CD4-positive, alpha-beta T cell treated with Interleukin-15 for 4 hours (primary cell): ENCODE measurements at regions not wholly inside any gene's neighbourhood (a gene's known extent, or its start where the extent isn't known, plus 50 kb on each side); places are given as distances from the start of the nearest gene placed in this dataset.
A peak's percentile ranks its signal among the peaks of the same experiment; 100 is the strongest.

Source experiments
- DNase-seq: peaks from one replicate; pipeline ENCODE4 v3.0.0-alpha.2; 2020; ENCODE audit warnings: low spot score

- DNase-seq: no peak
Observed at GRCh38 chr10:10209167-10209566, 808.5 kb upstream of the CELF2 start.

DNA sequence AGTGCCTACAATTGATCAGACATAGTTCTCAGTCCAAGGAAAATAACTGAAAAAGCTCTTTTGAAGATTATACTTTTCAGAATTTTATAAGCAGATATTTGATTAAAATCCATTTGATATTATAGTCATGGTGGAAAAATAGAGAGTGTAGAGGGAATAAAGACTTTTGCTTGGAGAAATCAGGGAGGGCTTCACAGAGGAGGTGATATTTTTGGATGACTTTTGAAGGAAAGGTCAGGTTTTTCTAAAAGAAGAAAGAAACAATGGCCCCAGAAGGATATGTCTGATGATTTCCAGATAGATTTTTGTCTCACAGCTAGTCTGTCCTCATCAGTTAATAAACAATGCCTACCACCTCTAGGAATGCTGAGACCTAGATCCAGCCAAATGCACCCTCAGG, 806.3 kb upstream of the CELF2 start:
- DNase-seq: no peak

DNA sequence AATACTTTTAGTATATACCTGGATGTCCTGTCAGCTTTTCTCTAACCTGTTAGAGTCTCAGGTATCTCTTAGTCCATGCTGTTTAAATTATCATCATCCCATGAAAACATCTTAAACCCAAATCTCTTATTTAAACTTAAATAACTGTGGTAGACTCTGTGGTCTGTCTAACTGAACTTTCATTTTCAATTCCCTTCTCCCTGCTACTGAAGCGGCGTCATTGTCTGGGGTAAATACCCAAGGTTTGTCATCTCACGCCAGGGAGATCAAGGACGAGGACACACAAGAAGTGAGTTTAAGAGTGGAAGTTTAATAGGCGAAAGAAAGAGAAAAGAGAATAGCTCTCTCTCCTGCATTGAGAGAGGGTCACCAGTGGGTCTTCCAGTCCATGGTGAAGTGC, 804.4 kb upstream of the CELF2 start:
- peak; percentile 1 for DNase-seq

GRCh38 chr10:10222304-10222841, 795.3 kb upstream of the CELF2 start:
- no peak for DNase-seq

GRCh38 chr10:10223131-10223530, 794.5 kb upstream of the CELF2 start:
- DNase-seq: no peak

DNA sequence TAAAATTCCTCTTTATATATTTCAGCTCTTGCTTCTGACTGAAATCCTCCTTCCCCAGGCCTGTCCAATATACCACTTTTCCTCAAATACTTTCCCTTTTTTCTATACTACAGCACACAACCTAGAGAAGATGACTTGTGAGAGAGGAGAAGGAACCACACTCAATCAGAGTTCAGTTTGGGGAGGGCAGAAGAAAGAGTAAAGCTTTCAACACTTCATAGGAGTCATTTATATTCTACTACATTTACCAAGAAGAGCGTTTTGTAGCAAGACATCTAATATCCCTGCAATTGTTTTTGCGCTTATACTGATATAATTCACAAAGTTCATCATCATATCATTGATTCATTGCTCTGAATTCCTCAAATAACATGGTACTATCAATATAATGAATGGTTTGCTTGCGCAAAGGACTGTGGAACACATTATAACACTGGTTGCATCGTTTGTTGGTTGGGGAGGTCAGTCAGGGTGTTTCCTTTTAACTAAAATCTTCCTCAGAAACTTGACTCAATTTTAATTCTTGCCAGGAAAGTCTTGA, 792.5 kb upstream of the CELF2 start:
- no peak for DNase-seq

GRCh38 chr10:10233229-10233628, 784.4 kb upstream of the CELF2 start:
- no peak for DNase-seq

DNA sequence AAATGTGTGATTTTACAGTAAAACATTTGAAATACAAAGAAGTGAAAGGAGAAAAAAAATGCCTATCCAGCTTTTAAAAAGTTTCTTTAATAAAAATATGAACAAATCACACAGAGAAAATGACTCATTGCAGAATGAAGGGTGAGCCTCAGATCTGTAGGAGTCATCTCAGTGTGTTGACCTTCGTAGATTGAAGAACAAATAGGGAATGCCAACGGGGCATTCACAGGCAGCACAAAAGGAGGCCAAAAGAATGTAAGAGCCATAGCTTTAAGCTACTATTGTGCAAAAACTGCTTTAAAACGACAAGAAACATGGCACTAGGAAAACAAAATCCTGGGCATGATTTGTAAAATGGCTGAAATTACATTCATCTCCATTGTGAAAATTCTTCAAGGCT, 782.7 kb upstream of the CELF2 start:
- DNase-seq: no peak

DNA sequence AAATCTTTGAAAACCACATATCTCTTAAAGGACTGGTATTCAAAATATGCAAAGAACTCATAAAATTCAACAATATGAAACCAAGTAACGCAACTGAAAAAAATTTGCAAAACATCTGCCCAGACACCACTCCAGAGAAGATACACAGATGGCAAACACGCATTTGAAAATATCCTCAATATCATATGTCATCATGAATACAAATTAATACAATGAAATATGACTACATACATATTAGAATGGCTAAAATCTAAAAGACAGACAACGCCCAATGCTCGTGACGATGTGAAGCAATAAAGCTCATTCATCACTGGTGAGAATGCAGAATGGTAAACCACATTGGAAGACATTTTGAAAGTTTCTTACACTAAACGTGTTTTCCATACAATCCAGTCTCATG, 770.1 kb upstream of the CELF2 start:
- no peak for DNase-seq

- DNase-seq: no peak
Observed at GRCh38 chr10:10256860-10257259, 760.8 kb upstream of the CELF2 start.

- DNase-seq: no peak
Observed at GRCh38 chr10:10259013-10259412, 758.7 kb upstream of the CELF2 start.

DNA sequence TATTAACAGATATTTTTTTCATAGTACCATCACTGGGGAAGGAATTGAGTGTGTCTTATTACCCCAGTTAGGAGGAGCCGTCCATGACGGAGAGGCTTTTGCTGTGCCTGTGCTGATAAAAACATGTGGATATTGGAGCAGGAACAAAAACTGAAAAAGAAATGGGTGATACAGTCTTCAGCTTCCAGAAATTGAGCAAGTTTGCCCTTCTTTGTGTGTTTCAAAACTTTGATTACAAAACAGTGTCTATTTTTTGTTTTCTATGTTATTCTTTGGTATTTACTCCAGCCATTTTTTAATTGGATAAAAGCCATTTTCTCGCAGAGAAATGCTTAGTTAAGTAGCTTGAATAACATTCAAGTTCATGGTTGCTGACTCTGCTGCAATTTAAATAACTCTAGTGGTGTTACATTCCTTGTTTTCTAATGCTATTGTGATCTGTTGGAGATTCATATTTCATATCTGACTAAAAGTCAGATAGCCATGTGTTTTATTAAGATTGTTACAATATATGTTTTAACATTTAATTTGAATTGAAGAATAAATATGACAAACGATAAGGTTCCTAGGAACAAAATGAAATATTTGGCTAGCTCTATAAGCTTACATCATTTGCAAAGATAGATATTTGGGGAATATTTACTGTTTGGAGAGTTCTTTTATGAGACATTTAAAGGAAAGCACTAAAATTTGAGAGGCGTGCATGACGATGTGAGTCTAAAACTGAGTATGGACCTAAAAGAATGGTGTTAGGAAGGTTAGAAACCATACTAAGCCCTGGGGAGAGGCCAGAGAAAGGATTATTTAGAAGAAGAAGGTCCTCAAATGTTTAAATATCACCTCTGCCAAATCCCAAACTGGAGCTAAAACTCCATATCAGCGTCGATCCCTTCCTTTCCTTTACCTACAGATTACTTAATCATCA, 747.3 kb upstream of the CELF2 start:
- no peak for DNase-seq

DNA sequence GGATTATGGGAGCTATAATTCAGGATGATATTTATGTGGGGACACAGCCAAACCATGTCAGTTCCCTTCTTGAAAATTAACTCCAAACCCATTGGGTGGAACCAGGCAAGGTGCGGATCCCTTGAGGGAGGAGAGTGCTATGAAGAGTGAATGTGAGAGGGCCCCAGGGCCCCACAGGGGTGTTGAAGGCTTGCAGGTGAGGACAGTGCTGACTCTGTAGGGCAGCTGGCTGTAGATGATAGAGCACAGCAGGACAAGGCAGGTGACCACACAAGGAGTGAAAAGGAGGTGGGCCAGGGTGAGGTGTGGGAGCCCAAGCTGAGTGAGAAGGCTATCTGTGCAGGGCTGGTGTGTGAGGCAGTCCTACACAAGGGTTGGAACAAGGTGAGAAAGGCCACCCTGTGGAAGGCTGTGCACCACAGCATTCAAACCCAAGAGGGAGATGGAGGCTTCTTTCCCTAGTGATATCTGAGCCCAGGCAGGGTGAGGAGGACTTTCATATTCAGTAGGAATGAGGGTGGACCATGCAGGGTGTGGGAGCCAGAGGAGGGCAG, 746.0 kb upstream of the CELF2 start:
- no peak for DNase-seq

GRCh38 chr10:10273661-10274060, 744.0 kb upstream of the CELF2 start:
- DNase-seq: no peak

GRCh38 chr10:10279906-10280305, 737.8 kb upstream of the CELF2 start:
- DNase-seq: no peak

DNA sequence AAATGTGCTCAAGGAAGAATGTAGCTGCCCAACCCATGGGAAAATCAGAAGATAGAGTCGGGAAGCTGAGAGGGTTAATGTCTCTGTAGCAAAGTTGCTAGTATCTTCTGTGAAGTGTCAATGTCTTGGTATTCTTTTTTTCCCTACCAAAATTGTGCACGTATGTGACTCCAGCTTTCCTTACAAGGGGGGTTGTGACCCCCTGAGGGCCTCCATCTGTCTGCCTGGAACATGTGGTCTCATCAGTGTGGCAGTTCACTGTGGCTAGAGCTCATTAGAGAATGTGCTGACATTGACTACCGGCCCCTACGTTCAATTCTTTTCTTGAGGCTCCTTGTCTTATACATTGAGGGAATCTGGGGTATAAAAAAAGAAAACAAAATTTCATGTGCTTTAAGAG, 725.2 kb upstream of the CELF2 start:
- DNase-seq: no peak

DNA sequence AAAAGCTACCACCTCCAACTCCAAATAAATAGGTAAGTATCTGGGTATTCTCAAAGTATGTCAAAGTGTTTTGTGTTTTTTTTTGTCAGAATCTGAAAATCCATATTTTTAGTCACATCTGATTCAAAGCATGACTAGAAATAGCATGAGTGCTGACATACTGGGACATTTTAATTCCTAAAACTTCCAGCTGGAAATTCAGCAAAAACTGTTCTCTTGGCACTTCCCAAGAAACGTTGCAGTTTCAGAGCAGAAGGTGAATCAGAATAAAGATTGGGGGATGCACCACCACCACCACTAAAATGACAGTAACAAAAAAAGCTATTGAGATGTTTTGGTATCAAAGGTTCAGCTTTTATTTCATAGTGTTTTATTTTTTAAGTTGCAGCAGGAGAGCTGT, 724.6 kb upstream of the CELF2 start:
- no peak for DNase-seq

DNA sequence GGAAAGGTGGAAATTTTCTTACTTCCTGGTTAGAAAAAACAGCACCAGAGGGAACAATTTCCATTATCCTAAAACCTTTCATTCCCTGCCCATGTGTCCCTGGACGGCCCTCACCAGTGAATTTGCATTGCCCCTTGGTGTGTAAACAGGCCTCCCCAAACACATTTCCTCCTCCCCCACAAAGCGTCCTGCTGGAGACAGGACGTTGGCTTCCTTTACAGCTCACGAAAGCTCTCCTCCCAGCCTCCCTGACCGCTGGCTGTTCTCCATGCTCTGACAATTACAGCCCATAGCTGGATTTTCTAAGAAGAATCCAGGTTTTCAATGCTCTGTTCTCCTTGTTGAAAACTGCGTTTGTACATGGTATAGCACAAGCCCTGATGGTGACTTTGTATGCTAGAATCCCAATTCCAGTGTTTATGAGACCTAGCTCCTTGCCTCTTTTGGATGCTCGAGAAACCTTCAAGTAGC, 724.2 kb upstream of the CELF2 start:
- no peak for DNase-seq

DNA sequence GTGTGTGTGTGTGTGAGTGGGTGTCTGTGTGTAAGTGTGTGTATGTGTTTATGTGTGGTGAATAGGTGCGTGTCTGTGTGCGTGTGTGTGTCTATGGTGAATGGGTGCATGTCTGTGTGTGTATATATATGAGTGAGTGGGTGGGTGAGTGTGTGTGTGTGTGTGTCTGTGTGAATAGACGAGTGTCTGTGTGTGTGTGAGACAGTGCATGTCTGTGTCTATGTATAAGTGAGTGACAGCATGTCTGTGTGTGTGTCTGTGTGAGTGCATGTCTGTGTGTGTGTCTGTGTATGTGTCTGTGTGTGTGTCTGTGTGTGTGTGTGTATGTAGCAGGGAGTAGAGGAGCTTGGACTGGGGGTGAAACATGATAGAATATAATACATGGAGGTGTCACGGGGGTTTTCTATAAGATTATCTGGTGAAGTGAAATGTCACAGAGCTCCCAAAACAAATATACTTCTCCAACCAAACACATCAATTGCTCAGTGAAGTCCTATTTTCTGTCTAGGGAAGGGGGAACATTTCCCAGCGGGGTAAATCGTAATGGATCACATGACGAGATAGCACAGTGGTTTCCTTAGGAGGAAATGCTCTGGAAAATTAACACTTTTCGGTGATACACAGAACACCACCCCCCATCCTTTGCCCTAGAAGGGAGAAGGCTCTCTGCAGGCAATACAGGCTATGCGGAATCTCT, 723.3 kb upstream of the CELF2 start:
- no peak for DNase-seq

GRCh38 chr10:10294881-10295529, 722.7 kb upstream of the CELF2 start:
- DNase-seq: no peak

DNA sequence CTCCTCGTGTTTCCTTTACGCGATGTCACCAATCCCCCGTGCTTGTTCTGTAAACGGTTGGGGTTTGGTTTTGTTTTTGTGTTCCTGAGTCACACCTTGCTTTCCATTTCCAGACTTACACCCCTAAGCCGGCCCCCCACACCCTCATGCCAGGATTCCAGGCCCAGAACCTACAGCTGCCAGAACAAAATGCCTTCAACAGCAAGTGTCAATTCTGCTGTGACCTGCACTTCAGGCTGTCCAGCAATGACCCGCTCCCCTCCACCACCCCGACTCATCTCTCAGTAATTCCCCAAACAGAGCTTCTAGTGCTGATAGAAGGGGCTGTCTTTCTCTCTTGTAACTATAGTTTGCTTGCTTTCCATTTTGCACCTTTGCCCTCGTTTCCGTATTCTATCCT, 722.1 kb upstream of the CELF2 start:
- DNase-seq: no peak

DNA sequence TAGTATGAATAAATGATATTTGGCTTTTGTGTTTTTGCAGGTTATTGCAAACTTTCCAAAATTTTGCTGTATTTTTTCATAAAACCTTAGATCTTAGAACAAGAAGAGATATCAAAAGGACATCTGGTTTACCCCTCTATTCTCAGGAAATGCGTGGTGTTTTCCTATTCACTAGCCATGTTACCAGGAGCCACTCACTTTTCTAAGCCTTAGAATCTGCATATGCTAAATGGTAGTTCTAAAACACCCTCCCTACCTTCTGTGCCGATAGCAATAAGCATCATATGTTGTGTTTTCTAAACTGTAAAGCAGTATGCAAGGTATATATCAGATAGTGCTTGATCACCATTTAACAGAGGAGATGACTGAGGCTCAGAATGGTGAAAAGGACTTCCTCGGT, 715.0 kb upstream of the CELF2 start:
- DNase-seq: no peak
